Lower leg skin (tissue), 4 donors: ENCODE measurements at regions not wholly inside any gene's neighbourhood (a gene's known extent, or its start where the extent isn't known, plus 50 kb on each side); places are given as distances from the start of the nearest gene placed in this dataset.

Experiments used
- DNase-seq, 2 donors: peaks; one replicate each; pipeline ENCODE4 v3.0.0-alpha.2; 2019; ENCODE audit warnings: low spot score in 2 of 2
- H3K4me3 ChIP-seq: fragments of 200-600 bp; sonication (generic); 2 replicates; pipeline ENCODE4 v1.5.1; 2017; ENCODE audit warnings: mild to moderate bottlenecking, low read depth; ENCODE audit not compliant: poor library complexity, severe bottlenecking
- POLR2A ChIP-seq, 2 donors: fragments of 450-650 bp; IDR thresholded peaks; one replicate each; pipeline ENCODE4 v1.6.1; 2016 to 2017; ENCODE audit warnings: antibody characterized with exemption in 2 of 2, mild to moderate bottlenecking in 1 of 2, moderate library complexity in 1 of 2
- WGBS, 2 donors: methylation state at CpG; one replicate each; pipeline ENCODE4 v1.1.5; 2018; 5-methylcytosine and 5-hydroxymethylcytosine counted together
- intact Hi-C: fragments of 100-400 bp; cut with DNase I; formaldehyde crosslinking; loops from one replicate; pipeline ENCODE4 v1.15.0; 2023; ENCODE audit warnings: low total_unique reads
- TF ChIP-seq, protein P1 (sequence below), 3 donors: fragments of 450-650 bp; IDR thresholded peaks; one replicate each; pipeline ENCODE4 v1.5.1; 2016; ENCODE audit warnings: antibody characterized with exemption in 3 of 3, mild to moderate bottlenecking in 3 of 3, moderate library complexity in 2 of 3

DNA sequence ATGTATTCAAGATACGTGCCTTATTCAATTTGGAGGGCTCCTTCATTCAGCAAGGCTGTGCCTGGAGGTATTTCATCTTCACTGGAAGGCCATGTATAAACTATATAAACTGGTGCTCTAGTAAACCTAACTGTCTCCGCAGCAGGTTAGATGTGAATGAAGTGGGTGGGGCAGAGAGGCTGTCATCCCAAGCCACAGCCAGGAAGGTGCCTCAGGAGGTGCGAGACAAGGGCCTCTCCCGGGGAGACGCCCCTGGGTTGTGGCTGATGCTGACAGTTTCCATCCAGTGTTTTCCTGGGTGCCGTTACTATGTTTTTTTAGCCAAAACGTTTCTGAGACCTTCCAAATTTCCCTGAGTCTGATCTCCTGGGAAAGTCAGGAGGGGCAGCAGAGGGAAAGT, 221.5 kb upstream of the RPL34 start:
- intact Hi-C loops: no loop called here
- WGBS, 2 donors: 47 to 66% methylated on average over 7 of the region's 7 CpGs
- TF ChIP-seq, protein P1, sequence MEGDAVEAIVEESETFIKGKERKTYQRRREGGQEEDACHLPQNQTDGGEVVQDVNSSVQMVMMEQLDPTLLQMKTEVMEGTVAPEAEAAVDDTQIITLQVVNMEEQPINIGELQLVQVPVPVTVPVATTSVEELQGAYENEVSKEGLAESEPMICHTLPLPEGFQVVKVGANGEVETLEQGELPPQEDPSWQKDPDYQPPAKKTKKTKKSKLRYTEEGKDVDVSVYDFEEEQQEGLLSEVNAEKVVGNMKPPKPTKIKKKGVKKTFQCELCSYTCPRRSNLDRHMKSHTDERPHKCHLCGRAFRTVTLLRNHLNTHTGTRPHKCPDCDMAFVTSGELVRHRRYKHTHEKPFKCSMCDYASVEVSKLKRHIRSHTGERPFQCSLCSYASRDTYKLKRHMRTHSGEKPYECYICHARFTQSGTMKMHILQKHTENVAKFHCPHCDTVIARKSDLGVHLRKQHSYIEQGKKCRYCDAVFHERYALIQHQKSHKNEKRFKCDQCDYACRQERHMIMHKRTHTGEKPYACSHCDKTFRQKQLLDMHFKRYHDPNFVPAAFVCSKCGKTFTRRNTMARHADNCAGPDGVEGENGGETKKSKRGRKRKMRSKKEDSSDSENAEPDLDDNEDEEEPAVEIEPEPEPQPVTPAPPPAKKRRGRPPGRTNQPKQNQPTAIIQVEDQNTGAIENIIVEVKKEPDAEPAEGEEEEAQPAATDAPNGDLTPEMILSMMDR (IDR thresholded peaks at IDR 0.05): no peak
- TF ChIP-seq POLR2A (IDR thresholded peaks at IDR 0.05): no peak
- H3K4me3 ChIP-seq: no peak overlapping the region
- DNase-seq: no peak

DNA sequence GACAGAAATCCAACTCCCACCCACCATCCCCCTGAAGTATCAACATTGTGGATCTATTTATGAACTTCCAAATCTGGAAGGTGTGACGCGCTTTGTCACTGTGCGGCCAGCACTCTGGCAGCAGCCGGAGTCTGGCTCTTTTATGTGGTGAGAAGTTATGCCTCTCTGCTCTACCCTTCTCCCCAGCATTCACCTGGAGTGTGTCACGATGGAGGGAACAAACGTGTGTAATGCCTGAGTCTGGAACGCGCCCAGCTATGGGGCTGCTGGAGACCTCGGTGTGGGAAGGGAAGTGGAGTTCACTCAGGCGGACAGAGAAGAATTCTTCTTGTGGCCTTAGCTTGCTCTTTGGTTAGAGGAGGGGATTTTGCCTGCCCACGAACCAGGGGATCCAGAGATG, 222.1 kb upstream of the RPL34 start:
- no peak for TF ChIP-seq POLR2A (IDR thresholded peaks at IDR 0.05)
- TF ChIP-seq, protein P1 (IDR thresholded peaks at IDR 0.05): no peak
- intact Hi-C loops: no loop called here

DNA sequence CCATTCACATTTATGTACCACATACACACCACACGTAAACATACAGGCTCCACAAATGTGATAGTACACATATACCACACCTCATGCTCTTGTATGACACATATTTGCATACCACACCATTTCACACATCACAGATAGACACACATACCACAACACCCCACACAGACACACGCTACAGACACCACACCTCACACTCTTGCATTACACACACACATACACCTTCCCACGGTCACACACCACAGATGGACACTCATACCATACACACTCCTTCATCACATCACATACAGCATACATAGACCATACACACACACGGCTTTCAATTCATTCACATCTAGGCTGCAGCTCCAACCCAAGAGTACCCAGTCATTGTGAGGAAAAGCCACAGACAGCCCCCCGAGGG, 222.5 kb upstream of the RPL34 start:
- WGBS, 2 donors: 79 to 80% methylated on average over 5 of the region's 5 CpGs

More for the DNA sequence above, 222.1 kb upstream of the RPL34 start:
- no peak overlapping the region for H3K4me3 ChIP-seq
- DNase-seq: no peak
- 65 to 75% methylated on average over 11 of the region's 11 CpGs for WGBS, 2 donors

DNA sequence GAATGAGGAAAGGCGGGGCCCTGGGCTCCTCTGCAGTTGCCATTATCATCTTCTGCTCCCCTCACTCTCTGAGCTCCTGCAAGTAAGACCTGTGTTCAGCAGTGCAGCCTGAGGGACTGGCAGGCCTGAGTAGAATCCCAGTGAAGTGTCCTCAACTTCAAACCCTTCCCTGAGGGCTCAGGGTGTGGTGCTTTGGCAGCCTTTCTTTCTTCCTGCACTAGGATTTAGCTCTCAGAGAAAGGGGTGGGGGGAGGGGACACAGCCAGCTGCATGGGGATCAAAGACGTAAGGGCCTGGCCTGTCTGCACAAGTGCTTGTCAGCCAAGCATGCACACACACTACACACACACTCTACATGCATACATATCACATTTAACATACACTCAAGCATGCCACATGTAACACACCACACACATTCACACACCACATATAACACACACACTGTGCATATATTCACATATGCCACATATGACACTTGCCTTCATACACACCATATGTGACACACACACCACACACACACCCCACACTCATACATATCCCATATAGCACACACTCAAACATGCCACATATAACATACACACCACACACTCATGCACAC, 223.4 kb upstream of the RPL34 start:
- intact Hi-C loops: no loop called here
- 49 to 54% methylated on average over 2 of the region's 2 CpGs for WGBS, 2 donors
- DNase-seq: no peak
- no peak overlapping the region for H3K4me3 ChIP-seq
- TF ChIP-seq, protein P1 (IDR thresholded peaks at IDR 0.05): no peak
- TF ChIP-seq POLR2A (IDR thresholded peaks at IDR 0.05): no peak

More for the DNA sequence above, 222.5 kb upstream of the RPL34 start:
- no peak for DNase-seq
- no peak for TF ChIP-seq POLR2A (IDR thresholded peaks at IDR 0.05)
- no peak overlapping the region for H3K4me3 ChIP-seq
- intact Hi-C loops: no loop called here

DNA sequence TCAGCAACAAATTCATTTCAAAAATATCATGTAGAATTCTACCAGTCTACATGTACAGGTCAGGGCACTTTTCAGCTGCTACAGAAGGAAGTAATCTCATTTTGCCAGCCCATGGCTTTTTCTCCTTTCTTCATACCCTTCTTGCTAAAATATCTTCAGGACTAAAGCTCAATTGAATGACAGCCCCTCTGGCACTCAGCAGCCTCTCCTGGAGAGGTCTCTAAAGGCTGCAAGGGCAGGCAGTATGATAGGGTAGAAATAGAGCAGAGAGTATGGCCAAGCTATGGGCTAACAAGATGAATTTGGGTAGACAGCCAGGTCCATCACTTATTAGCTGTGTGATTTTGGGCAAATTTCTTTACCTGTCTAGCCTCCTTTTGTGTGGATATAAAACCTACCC, 224.6 kb upstream of the RPL34 start:
- TF ChIP-seq POLR2A (IDR thresholded peaks at IDR 0.05): no peak
- TF ChIP-seq, protein P1 (IDR thresholded peaks at IDR 0.05): no peak
- no peak for DNase-seq
- intact Hi-C loops: no loop called here
- H3K4me3 ChIP-seq: no peak overlapping the region

DNA sequence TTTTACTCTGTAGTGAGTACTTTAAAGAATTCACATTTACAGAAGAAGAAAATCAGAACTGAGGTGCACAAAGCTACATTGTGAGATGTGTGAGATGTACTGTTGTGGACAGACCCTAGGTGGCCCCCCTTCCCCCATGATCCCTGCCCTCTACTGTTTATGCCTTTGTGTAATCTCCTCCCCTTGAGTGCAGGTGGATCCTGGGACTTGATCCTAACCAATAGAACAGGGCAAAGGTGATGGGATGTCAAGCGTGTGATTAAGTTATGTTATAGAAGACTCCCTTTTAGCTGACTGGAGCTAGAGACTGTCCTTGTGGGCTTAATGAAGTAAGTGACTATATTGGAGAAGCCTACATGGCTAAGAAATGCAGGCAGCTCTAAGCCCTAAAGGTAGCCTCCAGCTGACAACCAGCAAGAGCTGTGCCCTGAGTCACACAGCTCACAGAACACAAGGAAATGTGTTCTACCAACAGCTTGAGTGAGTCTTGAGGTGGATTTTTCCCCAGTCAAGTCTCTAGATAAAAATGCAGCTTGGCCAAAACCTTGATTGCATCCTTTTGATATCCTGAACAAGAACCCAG, 225.2 kb upstream of the LEF1 start:
- intact Hi-C loops: no loop called here
- H3K4me3 ChIP-seq: no peak overlapping the region
- TF ChIP-seq POLR2A (IDR thresholded peaks at IDR 0.05): no peak
- TF ChIP-seq, protein P1 (IDR thresholded peaks at IDR 0.05): no peak
- WGBS, 2 donors: 96 to 100% methylated on average over 1 of the region's 1 CpG
- DNase-seq: no peak
